Calu3 (cell line): ENCODE measurements at regions not wholly inside any gene's neighbourhood (a gene's known extent, or its start where the extent isn't known, plus 50 kb on each side); places are given as distances from the start of the nearest gene placed in this dataset.

ENCODE experiments used
- BruUV-seq: library from RNA; stranded (reverse); fragments of 400-500 nt; replicated peaks from 2 replicates; lab custom pipeline; 2021; lab: Mats Ljungman, UMichigan
- CTCF ChIA-PET: fragments of 300-600 bp; sonication (Branson Sonifier 250); formaldehyde crosslinking; loops from one replicate; lab custom pipeline; 2022; ENCODE audit warnings: antibody characterized with exemption; lab: Charles Lee
- DNase-seq: peaks from one replicate; pipeline ENCODE4 v3.0.0; 2022
- H3K27ac Mint-ChIP-seq: one replicate; pipeline ENCODE4 v1.8.0; 2022; ENCODE audit warnings: mixed read lengths; ENCODE audit not compliant: unreplicated experiment
- H3K27me3 Mint-ChIP-seq: one replicate; pipeline ENCODE4 v1.8.0; 2022; ENCODE audit warnings: mixed read lengths; ENCODE audit not compliant: unreplicated experiment
- H3K36me3 Mint-ChIP-seq: one replicate; pipeline ENCODE4 v1.8.0; 2022; ENCODE audit warnings: mild to moderate bottlenecking, moderate library complexity, mixed read lengths; ENCODE audit not compliant: insufficient read depth, unreplicated experiment
- H3K4me1 Mint-ChIP-seq: one replicate; pipeline ENCODE4 v1.8.0; 2022; ENCODE audit warnings: mild to moderate bottlenecking, low read depth, mixed read lengths; ENCODE audit not compliant: unreplicated experiment
- H3K4me3 Mint-ChIP-seq: one replicate; pipeline ENCODE4 v1.8.0; 2022; ENCODE audit warnings: mild to moderate bottlenecking, low read depth, moderate library complexity, mixed read lengths; ENCODE audit not compliant: unreplicated experiment
- H3K9me3 Mint-ChIP-seq: one replicate; pipeline ENCODE4 v1.8.0; 2022; ENCODE audit warnings: low read depth, mixed read lengths; ENCODE audit not compliant: unreplicated experiment
- intact Hi-C: fragments of 100-400 bp; cut with micrococcal nuclease; formaldehyde crosslinking; loops from one replicate; pipeline ENCODE4 v1.10.0; 2022; ENCODE audit not compliant: unreplicated experiment
- TF ChIP-seq, protein P1 (sequence below): fragments of 200-600 bp; IDR thresholded peaks from one replicate; pipeline ENCODE4 v1.8.0; 2022; ENCODE audit warnings: antibody characterized with exemption; ENCODE audit not compliant: unreplicated experiment

DNA sequence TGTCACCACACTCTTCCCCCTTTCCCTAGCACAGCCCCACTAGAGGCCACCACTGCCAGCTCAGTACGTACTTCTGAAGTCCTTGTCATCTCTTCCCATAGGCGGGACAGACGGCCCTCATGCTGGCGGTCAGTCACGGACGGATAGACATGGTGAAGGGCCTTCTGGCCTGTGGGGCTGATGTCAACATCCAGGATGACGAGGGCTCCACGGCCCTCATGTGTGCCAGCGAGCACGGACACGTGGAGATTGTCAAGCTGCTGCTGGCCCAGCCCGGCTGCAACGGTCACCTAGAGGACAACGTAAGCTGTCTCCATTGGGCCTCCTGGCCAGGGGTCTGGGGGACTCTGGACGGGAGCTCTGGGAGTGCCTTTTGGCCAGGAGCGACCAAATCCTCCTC, 99.4 kb upstream of the DMRT1 start:
- no peaks in the 10 kb centered on the region for H3K27me3 Mint-ChIP-seq
- TF ChIP-seq, protein P1, sequence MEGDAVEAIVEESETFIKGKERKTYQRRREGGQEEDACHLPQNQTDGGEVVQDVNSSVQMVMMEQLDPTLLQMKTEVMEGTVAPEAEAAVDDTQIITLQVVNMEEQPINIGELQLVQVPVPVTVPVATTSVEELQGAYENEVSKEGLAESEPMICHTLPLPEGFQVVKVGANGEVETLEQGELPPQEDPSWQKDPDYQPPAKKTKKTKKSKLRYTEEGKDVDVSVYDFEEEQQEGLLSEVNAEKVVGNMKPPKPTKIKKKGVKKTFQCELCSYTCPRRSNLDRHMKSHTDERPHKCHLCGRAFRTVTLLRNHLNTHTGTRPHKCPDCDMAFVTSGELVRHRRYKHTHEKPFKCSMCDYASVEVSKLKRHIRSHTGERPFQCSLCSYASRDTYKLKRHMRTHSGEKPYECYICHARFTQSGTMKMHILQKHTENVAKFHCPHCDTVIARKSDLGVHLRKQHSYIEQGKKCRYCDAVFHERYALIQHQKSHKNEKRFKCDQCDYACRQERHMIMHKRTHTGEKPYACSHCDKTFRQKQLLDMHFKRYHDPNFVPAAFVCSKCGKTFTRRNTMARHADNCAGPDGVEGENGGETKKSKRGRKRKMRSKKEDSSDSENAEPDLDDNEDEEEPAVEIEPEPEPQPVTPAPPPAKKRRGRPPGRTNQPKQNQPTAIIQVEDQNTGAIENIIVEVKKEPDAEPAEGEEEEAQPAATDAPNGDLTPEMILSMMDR, result no peak
- H3K9me3 Mint-ChIP-seq, result no peaks in the 10 kb centered on the region
- intact Hi-C loops, result no loop called here
- DNase-seq, result no peak
- no peak overlapping the region for H3K27ac Mint-ChIP-seq
- H3K36me3 Mint-ChIP-seq, result peaks cover 18% of the 10 kb centered on the region
- no peak overlapping the region for H3K4me3 Mint-ChIP-seq
- CTCF ChIA-PET, result interaction anchor here (0.6 kb wide), 1 partner anchor 9 kb away, joined by 7 read pairs; no protein-coding TSS in a partner anchor
- BruUV-seq, result no TSS peak
- no peaks in the 10 kb centered on the region for H3K4me1 Mint-ChIP-seq

DNA sequence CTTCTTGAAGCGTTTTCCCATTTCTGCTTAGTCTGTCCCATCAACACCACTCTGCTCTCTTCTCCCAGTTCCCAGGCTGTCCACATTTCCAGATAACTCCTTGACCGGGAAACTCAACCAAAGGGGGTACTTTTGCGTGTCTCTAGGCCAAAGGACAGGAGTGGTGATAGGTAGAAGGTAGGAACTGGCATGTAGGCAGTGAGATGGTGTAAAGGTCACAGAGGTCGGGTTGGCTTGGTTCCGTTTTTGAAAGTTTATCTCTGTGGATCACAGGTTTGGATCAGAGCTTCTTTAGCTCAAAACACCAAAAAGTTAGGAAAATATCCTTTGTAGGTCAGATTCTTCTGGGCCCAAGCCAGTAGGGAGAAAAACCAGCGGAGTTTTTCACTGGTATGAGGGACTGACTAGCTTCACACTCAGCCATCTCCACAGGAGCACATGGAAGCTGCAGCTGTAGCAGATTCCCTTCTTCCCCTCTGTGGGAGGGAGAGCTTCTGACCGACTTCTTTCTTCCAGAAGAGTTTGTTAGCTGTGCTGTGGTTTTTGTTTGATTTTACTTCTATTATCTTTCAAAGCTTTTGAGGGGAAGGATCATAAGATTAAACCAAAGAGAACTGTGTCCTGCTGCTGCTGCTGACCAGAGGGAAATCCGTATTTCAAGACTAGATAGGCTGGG, 98.4 kb upstream of the DMRT1 start:
- TF ChIP-seq, protein P1, result no peak
- no peak for DNase-seq
- no peak overlapping the region for H3K4me3 Mint-ChIP-seq
- no peak overlapping the region for H3K27ac Mint-ChIP-seq
- no TSS peak for BruUV-seq
- H3K4me1 Mint-ChIP-seq, result no peaks in the 10 kb centered on the region
- intact Hi-C loops, result no loop called here
- H3K27me3 Mint-ChIP-seq, result no peaks in the 10 kb centered on the region
- CTCF ChIA-PET, result interaction anchor here (0.6 kb wide), 1 partner anchor 8 kb away, joined by 7 read pairs; no protein-coding TSS in a partner anchor
- no peaks in the 10 kb centered on the region for H3K9me3 Mint-ChIP-seq
- peaks cover 18% of the 10 kb centered on the region for H3K36me3 Mint-ChIP-seq

DNA sequence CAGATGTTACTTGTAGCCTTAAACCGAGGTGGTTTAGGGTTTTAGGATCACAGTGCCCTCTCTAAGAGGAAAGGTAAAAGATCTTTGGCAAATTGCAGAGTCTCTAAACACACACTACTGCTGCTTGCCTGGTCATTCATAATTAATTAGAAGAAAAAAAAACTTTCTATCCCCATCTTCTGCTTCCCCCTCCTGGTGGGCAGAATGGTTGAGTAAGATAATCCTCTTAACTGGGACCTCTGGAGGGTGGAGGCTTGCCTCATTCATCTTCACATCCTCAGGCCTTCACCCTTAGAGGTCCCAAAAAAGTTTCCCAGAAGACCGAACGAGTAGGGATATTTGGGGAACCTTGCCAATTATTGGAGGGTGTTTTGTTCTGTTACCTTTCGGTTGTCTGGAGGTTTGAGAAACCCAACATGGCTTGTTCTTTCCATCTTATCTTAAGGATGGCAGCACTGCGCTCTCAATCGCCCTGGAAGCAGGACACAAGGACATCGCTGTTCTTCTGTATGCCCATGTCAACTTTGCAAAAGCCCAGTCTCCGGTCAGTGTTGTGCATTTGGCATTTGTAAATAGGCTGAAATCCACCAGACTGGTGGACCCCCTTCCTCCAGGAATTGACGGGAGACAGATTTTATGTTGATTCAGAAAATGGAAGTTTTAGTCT, 97.3 kb upstream of the DMRT1 start:
- Mint-ChIP-seq H3K4me1 (no peaks in the 10 kb centered on the region), H3K27ac (no peak overlapping the region), H3K27me3 (no peaks in the 10 kb centered on the region), H3K4me3 (no peak overlapping the region), H3K9me3 (no peaks in the 10 kb centered on the region), H3K36me3 (peaks cover 18% of the 10 kb centered on the region)
- DNase-seq, result no peak
- no TSS peak for BruUV-seq
- TF ChIP-seq, protein P1, result no peak
- CTCF ChIA-PET, result no interaction called here
- intact Hi-C loops, result no loop called here

DNA sequence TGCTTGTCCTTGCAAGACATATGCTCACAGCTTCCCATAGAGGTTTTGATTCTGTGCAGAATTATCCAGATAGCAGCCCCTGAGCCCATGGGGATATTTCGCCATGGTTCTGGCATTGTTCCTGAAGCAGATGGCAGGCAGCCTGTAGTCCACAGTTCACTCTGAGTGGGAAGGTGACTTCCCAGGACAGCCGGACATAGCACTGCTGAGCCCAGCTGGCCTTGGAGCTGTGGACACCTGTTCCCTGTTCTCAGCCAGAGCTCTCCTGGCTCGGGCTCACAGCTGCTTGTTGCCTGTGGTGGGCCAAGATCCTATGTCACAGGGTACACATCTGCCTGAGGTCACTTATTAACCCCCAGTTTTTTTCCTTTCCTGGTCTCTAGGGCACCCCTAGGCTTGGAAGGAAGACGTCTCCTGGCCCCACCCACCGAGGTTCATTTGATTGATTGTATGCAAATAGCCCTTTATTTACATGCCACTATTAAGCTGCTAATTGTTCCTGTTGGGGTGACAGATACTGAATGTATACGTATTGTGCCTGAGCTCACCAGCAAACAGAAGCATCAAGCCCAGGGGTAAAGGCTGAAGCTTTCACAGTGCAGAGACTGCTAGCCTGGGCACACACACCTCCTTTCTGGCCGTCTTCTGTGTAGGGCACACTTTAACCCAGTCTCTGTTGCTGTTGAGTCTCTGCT, 96.6 kb upstream of the DMRT1 start:
- no peaks in the 10 kb centered on the region for H3K27me3 Mint-ChIP-seq
- CTCF ChIA-PET, result no interaction called here
- no TSS peak for BruUV-seq
- H3K4me1 Mint-ChIP-seq, result no peaks in the 10 kb centered on the region
- no peak for DNase-seq
- no peaks in the 10 kb centered on the region for H3K9me3 Mint-ChIP-seq
- intact Hi-C loops, result no loop called here
- peaks cover 18% of the 10 kb centered on the region for H3K36me3 Mint-ChIP-seq
- H3K27ac Mint-ChIP-seq, result no peak overlapping the region
- H3K4me3 Mint-ChIP-seq, result no peak overlapping the region
- TF ChIP-seq, protein P1, result no peak
